ENCODE measurements at regions not wholly inside any gene's neighbourhood (a gene's known extent, or its start where the extent isn't known, plus 50 kb on each side); places are given as distances from the start of the nearest gene placed in this dataset.
"Not testable (repeated sequence)": the region's sequence is repeated elsewhere in the genome, so short reads cannot be mapped to it uniquely, and the experiment has no call there.

GRCh38 chr7:65279795-65280194 lies 93.9 kb upstream of the ZNF92 start:
- H3K27ac Mint-ChIP-seq = no peak overlapping the region
- H3K36me3 Mint-ChIP-seq (ENCODE audit: low read depth) = peaks cover 80% of the 10 kb centered on the region
- no peak overlapping the region for H3K4me3 Mint-ChIP-seq
- no peaks in the 10 kb centered on the region for H3K27me3 Mint-ChIP-seq (ENCODE audit: low read depth, poor library complexity)
- DNase-seq = no peak
- TF ChIP-seq, protein P1, sequence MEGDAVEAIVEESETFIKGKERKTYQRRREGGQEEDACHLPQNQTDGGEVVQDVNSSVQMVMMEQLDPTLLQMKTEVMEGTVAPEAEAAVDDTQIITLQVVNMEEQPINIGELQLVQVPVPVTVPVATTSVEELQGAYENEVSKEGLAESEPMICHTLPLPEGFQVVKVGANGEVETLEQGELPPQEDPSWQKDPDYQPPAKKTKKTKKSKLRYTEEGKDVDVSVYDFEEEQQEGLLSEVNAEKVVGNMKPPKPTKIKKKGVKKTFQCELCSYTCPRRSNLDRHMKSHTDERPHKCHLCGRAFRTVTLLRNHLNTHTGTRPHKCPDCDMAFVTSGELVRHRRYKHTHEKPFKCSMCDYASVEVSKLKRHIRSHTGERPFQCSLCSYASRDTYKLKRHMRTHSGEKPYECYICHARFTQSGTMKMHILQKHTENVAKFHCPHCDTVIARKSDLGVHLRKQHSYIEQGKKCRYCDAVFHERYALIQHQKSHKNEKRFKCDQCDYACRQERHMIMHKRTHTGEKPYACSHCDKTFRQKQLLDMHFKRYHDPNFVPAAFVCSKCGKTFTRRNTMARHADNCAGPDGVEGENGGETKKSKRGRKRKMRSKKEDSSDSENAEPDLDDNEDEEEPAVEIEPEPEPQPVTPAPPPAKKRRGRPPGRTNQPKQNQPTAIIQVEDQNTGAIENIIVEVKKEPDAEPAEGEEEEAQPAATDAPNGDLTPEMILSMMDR (IDR thresholded peaks at IDR 0.05) = no peak
- H3K9me3 Mint-ChIP-seq = peaks cover 91% of the 10 kb centered on the region
- no peaks in the 10 kb centered on the region for H3K4me1 Mint-ChIP-seq

GRCh38 chr7:65276822-65277221 lies 96.8 kb upstream of the ZNF92 start:
- Mint-ChIP-seq H3K9me3 (peaks cover 91% of the 10 kb centered on the region), H3K36me3 (ENCODE audit: low read depth) (peaks cover 81% of the 10 kb centered on the region), H3K27ac (no peak overlapping the region), H3K4me3 (no peak overlapping the region), H3K27me3 (ENCODE audit: low read depth, poor library complexity) (peaks cover 2% of the 10 kb centered on the region), H3K4me1 (no peaks in the 10 kb centered on the region)
- TF ChIP-seq, protein P1 (IDR thresholded peaks at IDR 0.05) = no peak
- DNase-seq = no peak

DNA sequence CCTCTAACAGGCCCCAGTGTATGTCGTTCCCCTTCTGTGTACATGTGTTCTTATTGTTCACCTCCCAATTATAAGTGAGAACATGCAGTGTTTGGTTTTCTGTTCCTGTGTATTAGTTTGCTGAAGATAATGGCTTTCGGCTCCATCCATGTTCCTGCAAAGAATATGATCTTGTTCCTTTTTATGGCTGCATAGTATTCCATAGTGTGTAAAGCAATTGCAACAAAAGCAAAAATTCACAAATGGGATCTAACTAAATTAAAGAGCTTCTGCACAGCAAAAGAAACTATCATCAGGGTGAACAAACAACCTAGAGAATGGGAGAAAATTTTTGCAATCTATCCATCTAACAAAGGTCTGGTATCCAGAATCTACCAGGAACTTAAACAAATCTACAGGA lies 102.2 kb upstream of the ZNF92 start:
- Mint-ChIP-seq H3K4me3 (peak overlapping the region; percentile 94), H3K27me3 (ENCODE audit: low read depth, poor library complexity) (peaks cover 15% of the 10 kb centered on the region), H3K4me1 (peaks cover 28% of the 10 kb centered on the region), H3K9me3 (peaks cover 56% of the 10 kb centered on the region), H3K36me3 (ENCODE audit: low read depth) (peaks cover 54% of the 10 kb centered on the region)
- H3K27ac Mint-ChIP-seq, DNase-seq: not testable (repeated sequence)

- H3K9me3 Mint-ChIP-seq = peaks cover 36% of the 10 kb centered on the region
- H3K4me3 Mint-ChIP-seq = peak overlapping the region; percentile 94
- peaks cover 15% of the 10 kb centered on the region for H3K27me3 Mint-ChIP-seq (ENCODE audit: low read depth, poor library complexity)
- H3K27ac Mint-ChIP-seq = peak overlapping the region; percentile 98
- H3K36me3 Mint-ChIP-seq (ENCODE audit: low read depth) = peaks cover 37% of the 10 kb centered on the region
- TF ChIP-seq, protein P1 (IDR thresholded peaks at IDR 0.05) = no peak
- H3K4me1 Mint-ChIP-seq = peaks cover 44% of the 10 kb centered on the region
- peak; percentile 96 for DNase-seq
Measured at GRCh38 chr7:65269150-65269856, 104.4 kb upstream of the ZNF92 start.

- H3K36me3 Mint-ChIP-seq (ENCODE audit: low read depth) = peaks cover 32% of the 10 kb centered on the region
- peaks cover 31% of the 10 kb centered on the region for H3K9me3 Mint-ChIP-seq
- H3K4me1 Mint-ChIP-seq = peaks cover 48% of the 10 kb centered on the region
- no peak overlapping the region for H3K27ac Mint-ChIP-seq
- no peak for DNase-seq
- H3K27me3 Mint-ChIP-seq (ENCODE audit: low read depth, poor library complexity) = peaks cover 15% of the 10 kb centered on the region
- H3K4me3 Mint-ChIP-seq = peak overlapping the region; percentile 94
- TF ChIP-seq, protein P1 (IDR thresholded peaks at IDR 0.05) = no peak
Measured at GRCh38 chr7:65268782-65269149, 104.9 kb upstream of the ZNF92 start.

DNA sequence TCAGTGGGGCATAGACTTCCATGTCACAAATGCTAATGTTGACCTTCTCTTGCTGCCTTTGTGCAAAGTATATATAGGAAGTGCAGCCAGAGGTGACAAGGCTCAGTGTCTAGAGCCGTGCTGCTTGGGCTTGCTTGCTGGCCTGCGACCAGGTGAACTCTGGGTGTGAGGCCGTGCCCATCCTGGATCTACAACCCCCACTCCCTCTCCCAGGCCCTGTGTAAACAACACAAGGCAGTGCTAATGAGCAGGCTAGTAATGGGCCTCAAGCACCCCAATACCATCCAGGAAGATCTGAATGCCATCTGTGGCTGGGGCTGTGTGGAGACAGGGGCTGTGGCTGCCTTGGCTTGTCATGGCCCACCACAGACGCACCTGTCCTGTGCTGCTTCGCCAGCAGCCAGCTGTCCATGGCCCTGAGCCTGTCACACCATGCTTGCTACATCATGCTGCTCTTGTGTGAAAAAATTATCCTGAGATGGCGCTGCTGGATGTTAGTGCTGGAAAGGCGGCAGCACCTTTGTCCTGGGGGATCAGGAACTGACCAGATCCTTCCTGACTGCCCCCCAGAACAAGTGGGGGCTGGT lies 107.6 kb upstream of the ZNF92 start:
- no peak overlapping the region for H3K4me3 Mint-ChIP-seq
- peaks cover 48% of the 10 kb centered on the region for H3K4me1 Mint-ChIP-seq
- H3K27ac Mint-ChIP-seq = no peak overlapping the region
- no peak for DNase-seq
- TF ChIP-seq, protein P1 (IDR thresholded peaks at IDR 0.05) = no peak
- H3K36me3 Mint-ChIP-seq (ENCODE audit: low read depth) = peaks cover 6% of the 10 kb centered on the region
- H3K9me3 Mint-ChIP-seq = peaks cover 5% of the 10 kb centered on the region
- peaks cover 15% of the 10 kb centered on the region for H3K27me3 Mint-ChIP-seq (ENCODE audit: low read depth, poor library complexity)

Measured in nephron progenitor cell (in vitro differentiated cells).